Smooth muscle cell (in vitro differentiated cells): ENCODE measurements at regions not wholly inside any gene's neighbourhood (a gene's known extent, or its start where the extent isn't known, plus 50 kb on each side); places are given as distances from the start of the nearest gene placed in this dataset.

ENCODE experiments used
- DNase-seq: peaks from one replicate; lab custom pipeline; 2025; ENCODE audit not compliant: unreplicated experiment; lab: John Stamatoyannopoulos, UW
- H2AFZ ChIP-seq: fragments of 200-600 bp; sonication (generic); 2 replicates; pipeline ENCODE4 v1.6.0; 2016; ENCODE audit warnings: antibody characterized with exemption, low read depth, mild to moderate bottlenecking
- H3F3A ChIP-seq: fragments of 200-600 bp; sonication (generic); 2 replicates; pipeline ENCODE4 v1.6.0; 2017; ENCODE audit warnings: antibody characterized with exemption, low read depth
- H3K27ac ChIP-seq: fragments of 200-600 bp; sonication (generic); 2 replicates; pipeline ENCODE4 v1.5.1; 2016; ENCODE audit warnings: low read depth, mild to moderate bottlenecking
- H3K27me3 ChIP-seq: fragments of 200-600 bp; sonication (generic); 2 replicates; pipeline ENCODE4 v1.6.1; 2016; ENCODE audit warnings: low read depth, mild to moderate bottlenecking
- H3K36me3 ChIP-seq: fragments of 200-600 bp; sonication (generic); 2 replicates; pipeline ENCODE4 v1.5.1; 2016; ENCODE audit warnings: low read depth
- H3K4me1 ChIP-seq: fragments of 200-600 bp; sonication (generic); 2 replicates; pipeline ENCODE4 v1.5.1; 2016; ENCODE audit warnings: low read depth
- H3K4me2 ChIP-seq: fragments of 200-600 bp; sonication (generic); 2 replicates; pipeline ENCODE4 v1.6.0; 2016; ENCODE audit warnings: mild to moderate bottlenecking
- H3K4me3 ChIP-seq: fragments of 200-600 bp; sonication (generic); 2 replicates; pipeline ENCODE4 v1.5.1; 2016; ENCODE audit warnings: mild to moderate bottlenecking
- H3K79me2 ChIP-seq: fragments of 200-600 bp; sonication (generic); 2 replicates; pipeline ENCODE4 v1.6.0; 2016; ENCODE audit warnings: low read depth, mild to moderate bottlenecking
- H3K9ac ChIP-seq: fragments of 200-600 bp; sonication (generic); 2 replicates; pipeline ENCODE4 v1.6.0; 2016; ENCODE audit warnings: low read depth
- H3K9me3 ChIP-seq: fragments of 200-600 bp; sonication (generic); replicated peaks from 2 replicates; pipeline ENCODE4 v1.5.1; 2016; ENCODE audit warnings: low read depth
- H4K20me1 ChIP-seq: fragments of 200-600 bp; sonication (generic); 2 replicates; pipeline ENCODE4 v1.6.0; 2016; ENCODE audit warnings: low read depth
- WGBS: methylation state at CpG from one replicate; pipeline ENCODE4 v1.1.7; 2016; ENCODE audit warnings: low lambda C conversion rate; 5-methylcytosine and 5-hydroxymethylcytosine counted together
- TF ChIP-seq, protein P1 (sequence below): fragments of 200-600 bp; sonication (generic); IDR thresholded peaks from 2 replicates; pipeline ENCODE4 v1.5.1; 2017; ENCODE audit warnings: borderline replicate concordance, mild to moderate bottlenecking, antibody characterized with exemption; ENCODE audit not compliant: insufficient read depth, poor library complexity, severe bottlenecking

DNA sequence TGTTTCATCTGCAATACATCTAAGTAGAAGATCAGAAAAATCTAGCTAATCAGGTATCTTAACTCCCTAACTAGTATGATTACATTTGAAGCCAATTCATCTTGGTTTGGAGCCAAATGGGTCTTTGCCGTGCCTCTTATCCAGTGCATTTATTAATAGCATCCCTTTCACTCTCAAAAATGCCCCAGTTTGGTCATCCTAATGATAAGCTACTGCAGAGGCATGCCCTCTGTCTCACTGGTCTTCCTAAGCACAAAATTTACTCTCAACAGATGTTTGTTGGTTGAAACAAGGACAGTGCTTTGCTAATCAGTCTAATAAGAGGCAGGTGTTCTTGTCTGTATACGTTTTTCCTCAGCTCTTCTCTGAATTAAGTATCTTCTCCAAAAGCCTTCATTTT, 403.2 kb downstream of the RAD51AP2 start:
- H3K27me3 ChIP-seq: no peaks in the 10 kb centered on the region

DNA sequence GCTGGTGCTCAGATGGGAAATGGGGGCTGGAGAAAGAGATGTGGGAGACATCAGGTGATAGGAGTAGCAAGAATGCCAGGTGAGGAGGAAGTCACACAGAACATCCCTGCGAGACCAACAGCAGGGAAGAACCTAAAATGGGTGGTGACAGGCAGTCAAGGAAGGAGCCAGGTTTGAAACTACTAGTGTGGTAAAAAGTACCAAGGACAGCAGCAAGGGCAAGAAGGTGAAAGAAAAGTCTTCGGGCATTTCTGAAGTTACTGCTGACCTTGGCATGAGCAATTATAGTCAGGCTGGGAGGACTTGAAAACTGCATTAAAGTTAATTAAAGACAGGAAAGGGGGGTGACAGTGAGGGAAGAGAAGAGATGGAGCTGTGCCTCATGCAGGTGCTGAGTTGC, 410.4 kb downstream of the RAD51AP2 start:
- TF ChIP-seq, protein P1, sequence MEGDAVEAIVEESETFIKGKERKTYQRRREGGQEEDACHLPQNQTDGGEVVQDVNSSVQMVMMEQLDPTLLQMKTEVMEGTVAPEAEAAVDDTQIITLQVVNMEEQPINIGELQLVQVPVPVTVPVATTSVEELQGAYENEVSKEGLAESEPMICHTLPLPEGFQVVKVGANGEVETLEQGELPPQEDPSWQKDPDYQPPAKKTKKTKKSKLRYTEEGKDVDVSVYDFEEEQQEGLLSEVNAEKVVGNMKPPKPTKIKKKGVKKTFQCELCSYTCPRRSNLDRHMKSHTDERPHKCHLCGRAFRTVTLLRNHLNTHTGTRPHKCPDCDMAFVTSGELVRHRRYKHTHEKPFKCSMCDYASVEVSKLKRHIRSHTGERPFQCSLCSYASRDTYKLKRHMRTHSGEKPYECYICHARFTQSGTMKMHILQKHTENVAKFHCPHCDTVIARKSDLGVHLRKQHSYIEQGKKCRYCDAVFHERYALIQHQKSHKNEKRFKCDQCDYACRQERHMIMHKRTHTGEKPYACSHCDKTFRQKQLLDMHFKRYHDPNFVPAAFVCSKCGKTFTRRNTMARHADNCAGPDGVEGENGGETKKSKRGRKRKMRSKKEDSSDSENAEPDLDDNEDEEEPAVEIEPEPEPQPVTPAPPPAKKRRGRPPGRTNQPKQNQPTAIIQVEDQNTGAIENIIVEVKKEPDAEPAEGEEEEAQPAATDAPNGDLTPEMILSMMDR: no peak
- no peak overlapping the region for H3K9ac ChIP-seq
- H3K9me3 ChIP-seq: no peaks in the 10 kb centered on the region
- no peaks in the 10 kb centered on the region for H3K79me2 ChIP-seq
- H3F3A ChIP-seq: no peaks in the 10 kb centered on the region
- H3K4me3 ChIP-seq: no peak overlapping the region
- WGBS: 91% methylated on average over 2 of the region's 2 CpGs
- no peak for DNase-seq
- peaks cover 6% of the 10 kb centered on the region for H3K4me1 ChIP-seq
- H2AFZ ChIP-seq: no peak overlapping the region
- no peaks in the 10 kb centered on the region for H3K36me3 ChIP-seq
- no peaks in the 10 kb centered on the region for H4K20me1 ChIP-seq
- peak overlapping the region; percentile 17 for H3K4me2 ChIP-seq
- H3K27me3 ChIP-seq: no peaks in the 10 kb centered on the region
- no peak overlapping the region for H3K27ac ChIP-seq

More for the DNA sequence above, 403.2 kb downstream of the RAD51AP2 start:
- Histone ChIP-seq H3K4me1 (no peaks in the 10 kb centered on the region), H3K4me2 (no peak overlapping the region), H3K79me2 (no peaks in the 10 kb centered on the region), H3K27ac (no peak overlapping the region), H2AFZ (no peak overlapping the region), H3K9ac (no peak overlapping the region), H4K20me1 (no peaks in the 10 kb centered on the region), H3K4me3 (no peak overlapping the region), H3K36me3 (no peaks in the 10 kb centered on the region), H3F3A (no peaks in the 10 kb centered on the region), H3K9me3 (no peaks in the 10 kb centered on the region)
- TF ChIP-seq, protein P1: no peak
- WGBS: 65% methylated on average over 2 of the region's 2 CpGs
- DNase-seq: no peak

DNA sequence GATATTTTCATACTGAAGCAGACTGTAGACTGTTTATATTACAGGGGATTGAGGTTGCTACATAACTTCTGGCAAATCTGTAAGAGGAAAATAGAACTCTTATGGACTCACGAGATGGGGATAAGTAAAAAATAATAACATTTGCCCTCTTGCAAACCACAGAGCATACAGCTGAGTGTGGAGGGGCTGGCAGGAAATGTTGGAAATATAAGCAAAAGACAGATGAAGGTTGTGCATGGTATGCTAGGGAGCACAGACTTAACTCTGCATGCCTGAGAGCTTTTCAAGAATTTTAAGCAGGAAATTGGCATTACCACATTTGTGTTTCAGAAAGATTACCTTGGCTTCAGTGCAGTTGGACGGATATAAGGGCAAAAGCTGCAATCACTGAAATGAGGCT, 411.1 kb downstream of the RAD51AP2 start:
- Histone ChIP-seq H3K9me3 (no peaks in the 10 kb centered on the region), H3K9ac (no peak overlapping the region), H3K4me1 (peaks cover 6% of the 10 kb centered on the region), H4K20me1 (no peaks in the 10 kb centered on the region), H3K4me3 (no peak overlapping the region), H3K79me2 (no peaks in the 10 kb centered on the region), H2AFZ (no peak overlapping the region), H3K4me2 (peak overlapping the region; percentile 17), H3K27me3 (no peaks in the 10 kb centered on the region), H3K27ac (no peak overlapping the region), H3K36me3 (no peaks in the 10 kb centered on the region), H3F3A (no peaks in the 10 kb centered on the region)
- DNase-seq: no peak
- TF ChIP-seq, protein P1: no peak
- 21% methylated on average over 2 of the region's 2 CpGs for WGBS

DNA sequence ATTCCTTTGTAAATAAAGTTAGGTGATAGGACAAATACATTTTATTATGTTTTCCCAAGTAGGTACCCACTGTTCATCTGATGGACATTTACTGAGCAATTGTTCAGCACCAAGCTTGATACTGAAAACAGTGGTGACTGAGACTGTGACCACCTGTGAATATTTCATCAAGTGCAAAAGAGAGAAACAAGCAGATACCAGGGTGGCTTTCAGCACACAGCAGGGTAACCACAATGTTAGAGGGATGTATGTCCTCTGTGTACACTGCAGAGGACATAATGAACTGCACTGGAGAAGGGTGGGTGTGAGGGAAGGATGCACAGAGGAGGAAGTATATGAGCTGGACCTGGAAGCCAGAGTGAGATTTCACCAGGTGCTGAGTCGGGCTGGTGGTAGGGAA, 411.8 kb downstream of the RAD51AP2 start:
- Histone ChIP-seq H3K9me3 (no peaks in the 10 kb centered on the region), H3K79me2 (no peaks in the 10 kb centered on the region), H3K4me2 (no peak overlapping the region), H3K9ac (no peak overlapping the region), H3K4me3 (no peak overlapping the region), H3K27me3 (no peaks in the 10 kb centered on the region), H3K36me3 (no peaks in the 10 kb centered on the region), H3F3A (no peaks in the 10 kb centered on the region), H4K20me1 (no peaks in the 10 kb centered on the region), H3K27ac (no peak overlapping the region), H2AFZ (no peak overlapping the region), H3K4me1 (peaks cover 6% of the 10 kb centered on the region)
- no peak for DNase-seq
- WGBS: 88% methylated on average over 1 of the region's 1 CpG
- TF ChIP-seq, protein P1: no peak
